Kidney epithelial cell (primary cell): ENCODE measurements at regions not wholly inside any gene's neighbourhood (a gene's known extent, or its start where the extent isn't known, plus 50 kb on each side); places are given as distances from the start of the nearest gene placed in this dataset.

Source experiments
- DNase-seq: peaks from one replicate; pipeline ENCODE4 v3.0.0-alpha.2; 2010; ENCODE audit warnings: low read depth
- H3K27me3 ChIP-seq: 2 replicates; pipeline ENCODE4 v1.6.0; 2011; ENCODE audit warnings: low read length; ENCODE audit not compliant: control insufficient read depth, insufficient read depth
- H3K36me3 ChIP-seq: 2 replicates; pipeline ENCODE4 v1.5.1; 2011; ENCODE audit warnings: low read length; ENCODE audit not compliant: control insufficient read depth, insufficient read depth
- H3K4me3 ChIP-seq: 2 replicates; pipeline ENCODE4 v1.5.1; 2011; ENCODE audit warnings: low read depth, mild to moderate bottlenecking, control low read depth, low read length
- TF ChIP-seq, protein P1 (sequence below): IDR thresholded peaks from 2 replicates; pipeline ENCODE4 v1.5.1; 2011; ENCODE audit warnings: mild to moderate bottlenecking, moderate library complexity, low read length, control low read depth, inconsistent platforms; ENCODE audit not compliant: insufficient read depth, poor library complexity, severe bottlenecking

DNA sequence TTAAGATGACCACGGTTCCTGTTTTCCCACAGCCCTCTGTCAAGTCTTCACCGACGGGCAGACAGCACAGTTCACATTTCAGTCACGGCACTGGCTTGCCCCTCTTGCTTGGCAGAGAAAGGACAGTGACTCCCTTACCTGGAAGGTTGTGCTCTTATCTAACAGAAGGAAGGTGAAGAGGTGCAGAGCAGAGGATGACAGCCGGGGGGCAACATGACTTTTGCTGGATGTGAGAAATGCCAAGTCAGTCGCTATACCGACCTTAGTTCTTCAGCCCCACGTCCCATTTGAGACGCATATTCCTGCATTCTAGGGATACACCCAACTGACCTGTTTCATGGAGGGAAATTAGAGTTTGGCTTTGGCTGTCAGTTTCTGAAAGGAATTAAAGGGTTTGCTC lies 492.3 kb downstream of the NPIPA7 start:
- no peaks in the 10 kb centered on the region for H3K36me3 ChIP-seq
- no peak overlapping the region for H3K4me3 ChIP-seq
- TF ChIP-seq, protein P1, sequence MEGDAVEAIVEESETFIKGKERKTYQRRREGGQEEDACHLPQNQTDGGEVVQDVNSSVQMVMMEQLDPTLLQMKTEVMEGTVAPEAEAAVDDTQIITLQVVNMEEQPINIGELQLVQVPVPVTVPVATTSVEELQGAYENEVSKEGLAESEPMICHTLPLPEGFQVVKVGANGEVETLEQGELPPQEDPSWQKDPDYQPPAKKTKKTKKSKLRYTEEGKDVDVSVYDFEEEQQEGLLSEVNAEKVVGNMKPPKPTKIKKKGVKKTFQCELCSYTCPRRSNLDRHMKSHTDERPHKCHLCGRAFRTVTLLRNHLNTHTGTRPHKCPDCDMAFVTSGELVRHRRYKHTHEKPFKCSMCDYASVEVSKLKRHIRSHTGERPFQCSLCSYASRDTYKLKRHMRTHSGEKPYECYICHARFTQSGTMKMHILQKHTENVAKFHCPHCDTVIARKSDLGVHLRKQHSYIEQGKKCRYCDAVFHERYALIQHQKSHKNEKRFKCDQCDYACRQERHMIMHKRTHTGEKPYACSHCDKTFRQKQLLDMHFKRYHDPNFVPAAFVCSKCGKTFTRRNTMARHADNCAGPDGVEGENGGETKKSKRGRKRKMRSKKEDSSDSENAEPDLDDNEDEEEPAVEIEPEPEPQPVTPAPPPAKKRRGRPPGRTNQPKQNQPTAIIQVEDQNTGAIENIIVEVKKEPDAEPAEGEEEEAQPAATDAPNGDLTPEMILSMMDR: no peak
- DNase-seq: no peak
- H3K27me3 ChIP-seq: no peaks in the 10 kb centered on the region

DNA sequence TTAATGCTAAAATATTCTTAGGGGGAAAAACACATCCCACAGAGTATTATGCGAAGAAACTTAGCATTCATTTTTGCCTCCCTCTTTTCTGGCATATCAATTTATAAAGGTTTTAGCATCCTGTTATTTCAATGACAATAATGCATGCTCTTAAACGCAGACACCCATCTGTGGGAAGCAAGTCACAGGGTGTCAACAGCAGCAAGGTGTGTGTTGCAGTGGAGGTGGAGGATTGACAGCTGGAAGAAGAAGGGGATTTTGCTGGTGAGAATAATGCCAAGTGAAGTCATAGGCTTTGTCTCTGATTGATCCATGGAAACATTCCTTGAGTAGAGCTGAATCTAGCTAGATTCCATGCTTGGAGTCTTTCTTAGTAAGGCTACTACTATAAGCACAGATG lies 498.1 kb downstream of the NPIPA7 start:
- Histone ChIP-seq H3K4me3 (no peak overlapping the region), H3K36me3 (no peaks in the 10 kb centered on the region), H3K27me3 (no peaks in the 10 kb centered on the region)
- no peak for DNase-seq
- TF ChIP-seq, protein P1: no peak

DNA sequence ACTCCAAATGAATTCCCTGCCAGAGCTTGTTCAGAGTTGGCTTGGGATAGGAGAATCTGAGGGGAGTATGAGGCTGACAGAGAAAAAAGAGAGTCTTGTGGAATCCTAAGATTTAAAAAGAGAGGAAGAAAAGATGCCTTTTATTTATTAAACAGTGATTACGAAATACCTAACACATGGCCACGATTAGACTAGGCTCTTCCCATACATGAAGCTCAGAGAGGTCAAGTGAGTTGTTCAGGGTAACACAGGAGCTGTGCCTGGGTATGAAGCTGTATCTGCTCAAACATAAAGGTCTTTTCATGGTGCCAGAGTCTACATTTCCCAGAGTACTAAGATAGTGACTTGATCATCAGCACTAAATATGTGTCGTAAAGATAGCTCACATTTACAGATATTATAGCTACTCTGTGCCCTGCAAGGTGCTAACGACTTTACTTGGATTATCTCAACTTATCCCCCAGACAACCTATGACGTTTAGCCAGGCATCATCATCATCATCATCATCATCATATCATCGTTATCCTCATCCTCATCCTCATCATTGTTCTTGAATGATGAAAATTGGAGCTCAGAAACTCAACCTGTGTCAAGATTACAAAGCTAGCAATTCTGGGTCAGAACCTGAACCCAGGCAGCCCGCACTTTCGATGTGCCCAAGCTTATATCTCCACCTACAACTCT lies 500.8 kb downstream of the NPIPA7 start:
- DNase-seq: no peak
- Histone ChIP-seq H3K27me3 (no peaks in the 10 kb centered on the region), H3K4me3 (no peak overlapping the region), H3K36me3 (no peaks in the 10 kb centered on the region)
- TF ChIP-seq, protein P1: no peak

DNA sequence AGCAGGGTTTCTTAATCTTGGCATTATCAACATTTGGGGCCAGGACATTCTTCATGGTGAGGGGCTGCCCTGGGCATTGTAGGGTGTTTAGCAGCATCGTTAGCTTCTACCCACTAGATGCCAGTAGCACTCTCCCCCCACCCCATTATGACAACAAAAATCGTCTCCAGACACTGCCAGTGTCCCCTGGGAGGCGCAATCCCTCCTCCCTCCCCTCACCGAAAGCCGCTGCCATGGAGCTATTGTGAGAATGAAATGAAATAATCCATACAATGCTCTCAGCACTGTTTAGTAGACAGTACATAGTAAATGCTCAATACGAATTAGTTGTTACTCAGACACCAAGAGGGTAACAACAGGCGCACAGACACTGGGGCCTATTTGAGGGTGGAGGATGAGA lies 502.9 kb downstream of the NPIPA7 start:
- Histone ChIP-seq H3K36me3 (no peaks in the 10 kb centered on the region), H3K27me3 (no peaks in the 10 kb centered on the region), H3K4me3 (no peak overlapping the region)
- no peak for DNase-seq
- TF ChIP-seq, protein P1: no peak

DNA sequence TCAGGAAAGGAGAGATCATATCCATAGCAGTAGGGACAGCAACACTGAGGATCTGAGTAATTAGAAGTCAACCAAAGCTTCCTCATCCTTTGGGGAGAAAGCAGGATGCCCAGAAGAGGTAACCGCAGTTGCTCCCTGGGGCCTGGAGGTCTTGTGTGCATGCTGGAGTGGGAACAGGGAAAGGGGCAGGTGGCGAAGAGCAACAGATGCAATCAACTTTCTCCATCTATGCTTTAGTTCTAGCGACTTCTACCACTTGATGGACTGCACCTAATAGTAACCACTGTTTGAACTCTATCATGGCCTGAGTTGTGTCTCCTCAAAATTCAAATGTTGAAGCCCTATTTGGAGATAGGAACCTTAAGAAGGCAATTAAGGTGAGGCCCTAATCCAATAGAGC lies 503.8 kb downstream of the NPIPA7 start:
- Histone ChIP-seq H3K4me3 (no peak overlapping the region), H3K36me3 (no peaks in the 10 kb centered on the region), H3K27me3 (no peaks in the 10 kb centered on the region)
- DNase-seq: no peak
- TF ChIP-seq, protein P1: no peak

DNA sequence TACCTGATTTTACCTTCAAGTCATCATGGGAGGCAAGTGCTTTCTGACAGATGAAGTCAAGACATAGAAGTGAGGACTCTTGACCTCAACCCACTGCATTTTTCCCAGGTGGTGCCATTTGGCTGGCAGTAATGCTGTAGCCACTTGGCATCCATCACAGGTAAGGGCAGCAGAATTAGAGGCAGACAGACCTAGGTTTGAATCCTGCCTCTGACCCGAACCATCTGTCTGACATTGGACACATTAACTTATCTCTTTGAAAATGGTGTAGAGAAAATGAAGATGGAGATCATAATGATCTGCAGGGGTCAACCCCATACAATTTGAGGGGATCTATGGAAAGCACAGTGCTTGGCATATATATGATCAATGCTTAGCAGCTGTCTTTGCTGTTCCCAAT lies 505.5 kb downstream of the NPIPA7 start:
- no peak for DNase-seq
- Histone ChIP-seq H3K36me3 (no peaks in the 10 kb centered on the region), H3K27me3 (no peaks in the 10 kb centered on the region), H3K4me3 (no peak overlapping the region)
- TF ChIP-seq, protein P1: no peak
